K562 (cell line): ENCODE measurements at regions not wholly inside any gene's neighbourhood (a gene's known extent, or its start where the extent isn't known, plus 50 kb on each side); places are given as distances from the start of the nearest gene placed in this dataset.

ENCODE experiments used
- ATAC-seq: fragments of 200-7000 bp; cut with Tn5 transposase; 3 replicates; pipeline ENCODE4 v1.9.1; 2020; ENCODE audit warnings: moderate library complexity
- BruUV-seq: library from RNA; stranded (reverse); fragments of 400-500 nt; replicated peaks from 2 replicates; lab custom pipeline; 2021; lab: Mats Ljungman, UMichigan
- CTCF ChIA-PET: fragments of 300-600 bp; formaldehyde crosslinking; extraction: SDS; loops from one replicate; lab custom pipeline; 2021; ENCODE audit warnings: low intra/inter-chr PET ratio; lab: Yijun Ruan, JAX
- POLR2A ChIA-PET: fragments of 300-600, 350-650 bp; sonication (Branson Sonifier 250); formaldehyde crosslinking; extraction: SDS; loops from one replicate; lab custom pipeline; 2021; ENCODE audit warnings: antibody characterized with exemption, inconsistent platforms; lab: Yijun Ruan, JAX
- DNase-seq, 4 experiments: peaks; one replicate each; pipeline versions ENCODE4 v3.0.0 to v3.0.0-alpha.2; 2011 to 2018; ENCODE audit warnings: low spot score in 3 of 4, mixed read lengths in 3 of 4; ENCODE audit errors: extremely low read depth in 1 of 4
- FAIRE-seq: peaks from 2 replicates; lab custom pipeline; 2011; peaks lifted over from hg19 to GRCh38; lab: Jason Lieb, UNC
- H2AFZ ChIP-seq: 2 replicates; pipeline ENCODE4 v1.6.0; 2011; ENCODE audit warnings: low read depth, low read length, control low read depth, inconsistent platforms
- H3K27ac ChIP-seq: fragments of 200-600 bp; 3 replicates; pipeline ENCODE4 v1.8.0; 2011; ENCODE audit warnings: low read depth, mild to moderate bottlenecking, control low read depth, inconsistent platforms, low read length, moderate library complexity, mixed read lengths; ENCODE audit errors: extremely low read depth
- H3K27me3 ChIP-seq, 2 experiments: fragments of 300-600 bp in 1 of 2; 2 replicates in 1 of 2; 3 replicates in 1 of 2; pipeline versions ENCODE4 v1.6.0 to v1.8.0; 2011; ENCODE audit warnings: inconsistent platforms in 2 of 2, low read length in 2 of 2, mild to moderate bottlenecking in 1 of 2, mixed read lengths in 1 of 2, moderate library complexity in 1 of 2; ENCODE audit not compliant: control insufficient read depth in 2 of 2, insufficient read depth in 2 of 2
- H3K36me3 ChIP-seq: fragments of 300-600 bp; 3 replicates; pipeline ENCODE4 v1.8.0; 2011; ENCODE audit warnings: mild to moderate bottlenecking, low read length, inconsistent platforms; ENCODE audit not compliant: control insufficient read depth, insufficient read depth
- H3K4me1 ChIP-seq, 2 experiments: fragments of 200-600 bp in 1 of 2; replicated peaks in 1 of 2; 2 replicates in 1 of 2; 3 replicates in 1 of 2; pipeline versions ENCODE4 v1.5.1 to v1.8.0; 2011; ENCODE audit warnings: inconsistent platforms in 2 of 2, low read length in 2 of 2, mild to moderate bottlenecking in 1 of 2, mixed read lengths in 1 of 2, moderate library complexity in 1 of 2; ENCODE audit not compliant: control insufficient read depth in 2 of 2, insufficient read depth in 2 of 2
- H3K4me2 ChIP-seq: 2 replicates; pipeline ENCODE4 v1.6.1; 2011; ENCODE audit warnings: low read length, control low read depth, inconsistent platforms, mixed read lengths; ENCODE audit not compliant: insufficient read depth
- H3K4me3 ChIP-seq: fragments of 200-600 bp; sonication (generic), shearing (Covaris generic); 2 replicates; pipeline ENCODE4 v1.5.1; 2016; ENCODE audit warnings: control low read depth, inconsistent platforms
- H3K79me2 ChIP-seq: fragments of 200-600 bp; 3 replicates; pipeline ENCODE4 v1.8.0; 2011; ENCODE audit warnings: low read length, inconsistent platforms; ENCODE audit not compliant: control insufficient read depth, insufficient read depth
- H3K9ac ChIP-seq, 2 experiments: 2 replicates each; pipeline versions ENCODE4 v1.6.0 to v1.6.1; 2011; ENCODE audit warnings: low read depth in 2 of 2, low read length in 2 of 2, control low read depth in 1 of 2, inconsistent platforms in 1 of 2, mild to moderate bottlenecking in 1 of 2, mixed read lengths in 1 of 2; ENCODE audit not compliant: insufficient read depth in 1 of 2
- H3K9me1 ChIP-seq: one replicate; pipeline ENCODE4 v1.6.0; 2011; ENCODE audit warnings: inconsistent platforms, mild to moderate bottlenecking, low read length, moderate library complexity; ENCODE audit not compliant: control insufficient read depth, insufficient read depth
- H3K9me3 ChIP-seq: replicated peaks from 2 replicates; pipeline ENCODE4 v1.5.1; 2011; ENCODE audit warnings: low read depth, low read length, inconsistent platforms; ENCODE audit not compliant: control insufficient read depth, insufficient read depth
- H4K20me1 ChIP-seq: replicated peaks from 2 replicates; pipeline ENCODE4 v1.6.1; 2011; ENCODE audit warnings: low read length, inconsistent platforms, mixed read lengths; ENCODE audit not compliant: control insufficient read depth, insufficient read depth
- ETV6 ChIP-seq, 3 experiments: fragments of 150-350 bp in 1 of 3; sonication (generic) in 1 of 3; formaldehyde crosslinking in 1 of 3; IDR thresholded peaks; 2 replicates each; pipeline versions ENCODE4 v1.6.1 to v1.8.0; 2014 to 2022; ENCODE audit warnings: borderline replicate concordance in 2 of 3, low read depth in 2 of 3, antibody characterized with exemption in 1 of 3, low read length in 1 of 3, mild to moderate bottlenecking in 1 of 3, missing genetic modification reagents in 1 of 3
- HCFC1 ChIP-seq: IDR thresholded peaks from 2 replicates; pipeline ENCODE4 v1.6.1; 2012; ENCODE audit warnings: low read depth, low read length, improper control_type of control experiment
- KDM5B ChIP-seq: fragments of 200-600 bp; sonication (generic); IDR thresholded peaks from 2 replicates; pipeline ENCODE4 v1.6.1; 2012; ENCODE audit warnings: low read depth, mild to moderate bottlenecking, moderate library complexity, low read length, control low read depth, inconsistent platforms; ENCODE audit not compliant: insufficient replicate concordance
- NFYB ChIP-seq: IDR thresholded peaks from 2 replicates; pipeline ENCODE4 v1.6.1; 2011; ENCODE audit warnings: mild to moderate bottlenecking, moderate library complexity; ENCODE audit not compliant: insufficient read length; ENCODE audit errors: extremely low read depth
- SMARCA5 ChIP-seq: fragments of 450-650 bp; IDR thresholded peaks from 2 replicates; pipeline ENCODE4 v1.6.1; 2016
- STAG1 ChIP-seq: sonication (generic); formaldehyde crosslinking; IDR thresholded peaks from 2 replicates; pipeline ENCODE4 v1.5.0; 2020; ENCODE audit warnings: missing genetic modification reagents, borderline replicate concordance
- ZNF133 ChIP-seq: fragments of 250-450 bp; sonication (Bioruptor Pico); IDR thresholded peaks from 2 replicates; pipeline ENCODE4 v1.4.0; 2020; ENCODE audit warnings: mild to moderate bottlenecking
- ZNF165 ChIP-seq: fragments of 250-450 bp; sonication (Bioruptor Pico); IDR thresholded peaks from 2 replicates; pipeline ENCODE4 v1.4.0; 2020; ENCODE audit warnings: borderline replicate concordance
- ZNF175 ChIP-seq: fragments of 200-800 bp; sonication (Bioruptor generic); IDR thresholded peaks from 2 replicates; pipeline ENCODE4 v1.6.1; 2016; ENCODE audit warnings: low read depth, mild to moderate bottlenecking, missing genetic modification characterization, missing compliant biosample characterization
- ZNF253 ChIP-seq: fragments of 250-450 bp; sonication (Bioruptor Pico); conservative IDR thresholded peaks from 2 replicates; pipeline ENCODE4 v1.6.1; 2021; ENCODE audit warnings: mild to moderate bottlenecking
- WGBS: fragments of 100-300 bp; shearing (Covaris generic); methylation state at CpG from one replicate; pipeline ENCODE4 v1.1.6; 2016; ENCODE audit warnings: low coverage, mixed read lengths; ENCODE audit not compliant: insufficient coverage; ENCODE audit errors: missing lambda C conversion rate; 5-methylcytosine and 5-hydroxymethylcytosine counted together
- in situ Hi-C: fragments of 300-500 bp; cut with MboI; formaldehyde crosslinking; loops from 4 replicates; pipeline ENCODE4 v1.15.0; 2018; ENCODE audit warnings: inconsistent platforms, mixed read lengths
- intact Hi-C: fragments of 100-400 bp; cut with micrococcal nuclease; formaldehyde crosslinking; loops from 2 replicates; pipeline ENCODE4 v1.14.2; 2022
- TF ChIP-seq, protein P1 (sequence below): fragments of 250-450 bp; sonication (Bioruptor Pico); IDR thresholded peaks from 2 replicates; pipeline ENCODE4 v1.5.0; 2020; ENCODE audit warnings: mild to moderate bottlenecking, borderline replicate concordance
- TF ChIP-seq, protein P2 (sequence below): fragments of 250-450 bp; sonication (Bioruptor Pico); IDR thresholded peaks from 2 replicates; pipeline ENCODE4 v1.8.0; 2021; ENCODE audit warnings: borderline replicate concordance, mild to moderate bottlenecking, moderate library complexity; ENCODE audit not compliant: poor library complexity, severe bottlenecking
- TF ChIP-seq, protein P3 (sequence below): sonication (generic); formaldehyde crosslinking; IDR thresholded peaks from 2 replicates; pipeline ENCODE4 v1.9.0; 2022; ENCODE audit warnings: mild to moderate bottlenecking, missing genetic modification reagents
- TF ChIP-seq, protein P4 (sequence below): fragments of 450-650 bp; IDR thresholded peaks from 2 replicates; pipeline ENCODE4 v1.7.0; 2016; ENCODE audit warnings: borderline replicate concordance
- TF ChIP-seq, protein P5 (sequence below), 3 experiments: IDR thresholded peaks in 2 of 3; conservative IDR thresholded peaks in 1 of 3; 2 replicates each; pipeline ENCODE4 v1.5.1; 2011 to 2012; ENCODE audit warnings: low read length in 3 of 3, mild to moderate bottlenecking in 3 of 3, control low read depth in 2 of 3, improper control_type of control experiment in 1 of 3, inconsistent platforms in 1 of 3, low read depth in 1 of 3, mixed read lengths in 1 of 3, moderate library complexity in 1 of 3; ENCODE audit not compliant: insufficient read depth in 2 of 3

DNA sequence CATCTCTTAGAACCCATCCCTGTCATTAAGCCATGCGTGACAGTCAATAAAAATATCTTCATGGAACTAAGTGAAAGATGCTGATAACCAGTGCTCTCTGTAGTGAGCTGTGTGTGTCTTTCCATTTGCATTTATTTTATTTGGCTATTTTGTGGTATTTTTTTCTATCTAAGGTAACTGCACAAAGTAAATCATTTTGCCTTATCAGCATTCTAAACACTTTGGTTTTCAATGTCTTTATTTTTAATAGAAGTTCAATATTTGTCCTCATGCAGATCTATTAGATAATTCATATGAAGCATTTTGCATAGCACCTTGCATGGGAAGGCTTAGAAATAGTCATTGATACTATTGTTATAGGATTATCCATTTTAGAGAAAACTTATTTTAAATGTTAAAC, 163.6 kb upstream of the TANK start (continued):
- TF ChIP-seq, protein P1, sequence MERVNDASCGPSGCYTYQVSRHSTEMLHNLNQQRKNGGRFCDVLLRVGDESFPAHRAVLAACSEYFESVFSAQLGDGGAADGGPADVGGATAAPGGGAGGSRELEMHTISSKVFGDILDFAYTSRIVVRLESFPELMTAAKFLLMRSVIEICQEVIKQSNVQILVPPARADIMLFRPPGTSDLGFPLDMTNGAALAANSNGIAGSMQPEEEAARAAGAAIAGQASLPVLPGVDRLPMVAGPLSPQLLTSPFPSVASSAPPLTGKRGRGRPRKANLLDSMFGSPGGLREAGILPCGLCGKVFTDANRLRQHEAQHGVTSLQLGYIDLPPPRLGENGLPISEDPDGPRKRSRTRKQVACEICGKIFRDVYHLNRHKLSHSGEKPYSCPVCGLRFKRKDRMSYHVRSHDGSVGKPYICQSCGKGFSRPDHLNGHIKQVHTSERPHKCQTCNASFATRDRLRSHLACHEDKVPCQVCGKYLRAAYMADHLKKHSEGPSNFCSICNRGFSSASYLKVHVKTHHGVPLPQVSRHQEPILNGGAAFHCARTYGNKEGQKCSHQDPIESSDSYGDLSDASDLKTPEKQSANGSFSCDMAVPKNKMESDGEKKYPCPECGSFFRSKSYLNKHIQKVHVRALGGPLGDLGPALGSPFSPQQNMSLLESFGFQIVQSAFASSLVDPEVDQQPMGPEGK: no peak
- TF ChIP-seq ZNF133 (CRISPR knock-in tag) (no peak), HCFC1 (no peak), ZNF253 (CRISPR knock-in tag) (no peak), KDM5B (no peak), STAG1 (CRISPR knock-in tag) (no peak), ZNF175 (no peak), NFYB (no peak), SMARCA5 (no peak)
- TF ChIP-seq, protein P2, sequence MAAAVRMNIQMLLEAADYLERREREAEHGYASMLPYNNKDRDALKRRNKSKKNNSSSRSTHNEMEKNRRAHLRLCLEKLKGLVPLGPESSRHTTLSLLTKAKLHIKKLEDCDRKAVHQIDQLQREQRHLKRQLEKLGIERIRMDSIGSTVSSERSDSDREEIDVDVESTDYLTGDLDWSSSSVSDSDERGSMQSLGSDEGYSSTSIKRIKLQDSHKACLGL: no peak

DNA sequence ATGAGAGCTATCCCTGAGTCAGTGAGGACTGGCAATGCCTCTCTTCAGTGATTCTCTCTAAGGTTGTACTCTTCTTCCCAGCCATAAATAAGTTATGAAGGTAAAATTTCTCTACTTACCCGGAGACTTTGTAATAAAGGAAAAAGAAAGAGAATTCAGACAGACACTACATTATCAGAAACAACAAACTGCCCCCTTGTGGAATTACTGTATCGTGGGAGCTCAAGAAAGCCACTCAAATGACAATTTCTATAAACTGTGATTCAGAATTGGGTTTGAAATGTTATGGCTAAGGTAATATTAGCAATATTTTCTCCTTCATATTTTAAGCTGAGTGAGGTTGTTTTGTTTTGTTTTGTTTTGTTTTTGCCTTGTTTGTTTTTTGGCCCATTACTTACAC, 155.8 kb upstream of the TANK start:
- Histone ChIP-seq H3K27me3 (no peaks in the 10 kb centered on the region), H3K4me3 (no peak overlapping the region), H4K20me1 (no peaks in the 10 kb centered on the region), H3K79me2 (no peaks in the 10 kb centered on the region), H3K4me2 (no peak overlapping the region), H3K36me3 (no peaks in the 10 kb centered on the region), H3K27ac (no peak overlapping the region), H3K9ac (no peak overlapping the region), H3K9me1 (no peaks in the 10 kb centered on the region), H3K4me1 (no peaks in the 10 kb centered on the region), H3K9me3 (no peaks in the 10 kb centered on the region), H2AFZ (no peak overlapping the region)
- in situ Hi-C loops: no loop called here
- ATAC-seq: no peak
- WGBS: 0% methylated on average over 2 of the region's 2 CpGs
- no TSS peak for BruUV-seq
- FAIRE-seq: no peak
- ChIA-PET POLR2A (no interaction called here), CTCF (no interaction called here)
- DNase-seq: no peak
- intact Hi-C loops: no loop called here
- no peak for TF ChIP-seq ETV6 (IDR thresholded peaks at IDR 0.05; ENCODE audit: borderline replicate concordance in 1 of 2, low read depth in 2 of 2, low read length in 1 of 2)
- TF ChIP-seq ETV6 (CRISPR knock-in tag; IDR thresholded peaks at IDR 0.05; ENCODE audit: borderline replicate concordance): no peak
- TF ChIP-seq, protein P3, sequence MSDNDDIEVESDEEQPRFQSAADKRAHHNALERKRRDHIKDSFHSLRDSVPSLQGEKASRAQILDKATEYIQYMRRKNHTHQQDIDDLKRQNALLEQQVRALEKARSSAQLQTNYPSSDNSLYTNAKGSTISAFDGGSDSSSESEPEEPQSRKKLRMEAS (CRISPR knock-in tag): no peak
- TF ChIP-seq, protein P4, sequence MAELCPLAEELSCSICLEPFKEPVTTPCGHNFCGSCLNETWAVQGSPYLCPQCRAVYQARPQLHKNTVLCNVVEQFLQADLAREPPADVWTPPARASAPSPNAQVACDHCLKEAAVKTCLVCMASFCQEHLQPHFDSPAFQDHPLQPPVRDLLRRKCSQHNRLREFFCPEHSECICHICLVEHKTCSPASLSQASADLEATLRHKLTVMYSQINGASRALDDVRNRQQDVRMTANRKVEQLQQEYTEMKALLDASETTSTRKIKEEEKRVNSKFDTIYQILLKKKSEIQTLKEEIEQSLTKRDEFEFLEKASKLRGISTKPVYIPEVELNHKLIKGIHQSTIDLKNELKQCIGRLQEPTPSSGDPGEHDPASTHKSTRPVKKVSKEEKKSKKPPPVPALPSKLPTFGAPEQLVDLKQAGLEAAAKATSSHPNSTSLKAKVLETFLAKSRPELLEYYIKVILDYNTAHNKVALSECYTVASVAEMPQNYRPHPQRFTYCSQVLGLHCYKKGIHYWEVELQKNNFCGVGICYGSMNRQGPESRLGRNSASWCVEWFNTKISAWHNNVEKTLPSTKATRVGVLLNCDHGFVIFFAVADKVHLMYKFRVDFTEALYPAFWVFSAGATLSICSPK: no peak
- no peak for TF ChIP-seq ZNF165 (CRISPR knock-in tag)
- TF ChIP-seq, protein P5, sequence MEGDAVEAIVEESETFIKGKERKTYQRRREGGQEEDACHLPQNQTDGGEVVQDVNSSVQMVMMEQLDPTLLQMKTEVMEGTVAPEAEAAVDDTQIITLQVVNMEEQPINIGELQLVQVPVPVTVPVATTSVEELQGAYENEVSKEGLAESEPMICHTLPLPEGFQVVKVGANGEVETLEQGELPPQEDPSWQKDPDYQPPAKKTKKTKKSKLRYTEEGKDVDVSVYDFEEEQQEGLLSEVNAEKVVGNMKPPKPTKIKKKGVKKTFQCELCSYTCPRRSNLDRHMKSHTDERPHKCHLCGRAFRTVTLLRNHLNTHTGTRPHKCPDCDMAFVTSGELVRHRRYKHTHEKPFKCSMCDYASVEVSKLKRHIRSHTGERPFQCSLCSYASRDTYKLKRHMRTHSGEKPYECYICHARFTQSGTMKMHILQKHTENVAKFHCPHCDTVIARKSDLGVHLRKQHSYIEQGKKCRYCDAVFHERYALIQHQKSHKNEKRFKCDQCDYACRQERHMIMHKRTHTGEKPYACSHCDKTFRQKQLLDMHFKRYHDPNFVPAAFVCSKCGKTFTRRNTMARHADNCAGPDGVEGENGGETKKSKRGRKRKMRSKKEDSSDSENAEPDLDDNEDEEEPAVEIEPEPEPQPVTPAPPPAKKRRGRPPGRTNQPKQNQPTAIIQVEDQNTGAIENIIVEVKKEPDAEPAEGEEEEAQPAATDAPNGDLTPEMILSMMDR (IDR thresholded peaks at IDR 0.05 in 2 of 3, conservative IDR thresholded peaks at IDR 0.05 in 1 of 3; ENCODE audit: insufficient read depth in 2 of 3, low read depth in 1 of 3, low read length in 3 of 3): 0 out of 6 replicates have a peak, but pooled peaks of 1 of the 3 experiments have one; percentile 10
